GM19467 (cell line): ENCODE measurements at regions not wholly inside any gene's neighbourhood (a gene's known extent, or its start where the extent isn't known, plus 50 kb on each side); places are given as distances from the start of the nearest gene placed in this dataset.
"Not testable (repeated sequence)": the region's sequence is repeated elsewhere in the genome, so short reads cannot be mapped to it uniquely, and the experiment has no call there.

ENCODE experiments used
- ATAC-seq: cut with Tn5 transposase; IDR thresholded peaks from one replicate; pipeline ENCODE4 v1.9.1; 2021; ENCODE audit warnings: mild to moderate bottlenecking, moderate library complexity; ENCODE audit not compliant: unreplicated experiment

DNA sequence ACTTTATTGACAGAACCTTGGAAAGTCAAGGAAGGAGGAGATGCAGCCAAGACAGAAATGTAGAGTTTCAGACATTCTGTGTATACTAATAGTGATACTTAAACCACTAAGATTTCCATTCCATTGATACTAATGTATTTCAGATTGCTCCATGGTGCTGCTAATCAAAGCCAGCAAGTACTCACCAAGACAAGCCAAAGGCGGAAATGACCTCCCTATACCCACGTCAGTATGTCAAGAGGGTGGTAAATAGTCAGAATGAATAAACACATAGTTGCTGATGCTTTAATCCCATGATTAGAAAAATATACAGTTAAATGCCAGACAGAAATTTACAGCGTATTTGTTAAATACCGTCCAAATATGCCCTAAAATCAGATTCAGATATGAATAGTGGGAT is 417.8 kb upstream of the INTU start:
- no peak for ATAC-seq

DNA sequence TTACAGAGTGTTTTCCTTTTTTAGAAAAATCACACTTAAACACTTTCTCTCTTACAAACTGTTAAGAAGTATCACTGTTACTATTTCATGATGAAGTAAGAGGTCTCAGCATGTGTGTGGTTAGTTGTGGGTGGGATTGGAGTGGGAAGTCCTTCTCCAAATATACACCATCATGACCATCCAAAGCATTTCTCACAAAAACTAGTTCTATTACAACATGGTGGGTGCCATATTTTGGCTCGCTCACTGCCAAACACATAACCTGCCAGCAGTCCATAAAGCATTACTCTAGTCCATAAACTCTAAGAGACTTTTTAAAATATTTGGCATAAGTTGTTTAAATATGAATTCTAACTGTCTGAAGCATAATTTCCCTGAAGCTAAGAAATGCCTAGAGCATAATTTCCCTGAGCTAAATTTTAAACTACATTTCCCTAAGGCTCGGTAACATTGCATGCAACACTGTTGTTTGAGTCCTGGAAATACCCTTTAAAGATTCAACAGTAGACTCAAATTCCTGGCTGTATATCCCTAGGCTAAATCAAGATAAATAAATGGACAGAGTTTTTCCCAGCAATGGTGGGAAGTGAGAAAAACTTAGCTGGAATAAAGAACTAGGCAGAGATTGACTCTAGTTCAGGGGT is 415.0 kb upstream of the INTU start:
- ATAC-seq = no peak

DNA sequence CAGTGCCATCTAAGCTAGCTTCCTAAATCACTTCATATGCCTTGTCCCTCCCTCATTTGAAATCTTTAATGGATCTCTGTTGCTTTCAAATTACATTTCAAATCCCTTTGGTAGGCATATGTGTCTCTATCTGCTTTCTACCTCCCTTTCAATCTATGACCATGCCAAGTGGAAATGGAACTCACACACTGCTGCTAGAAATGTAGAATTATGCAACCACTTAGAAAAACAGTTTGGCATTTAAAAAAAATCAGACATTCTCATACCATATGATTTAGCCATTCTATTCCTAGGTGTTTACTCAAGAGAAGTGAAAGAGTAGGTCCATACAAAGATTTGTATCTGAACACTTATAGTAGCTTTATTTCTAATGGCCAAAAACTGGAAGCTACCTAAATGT is 413.5 kb upstream of the INTU start:
- no peak for ATAC-seq

DNA sequence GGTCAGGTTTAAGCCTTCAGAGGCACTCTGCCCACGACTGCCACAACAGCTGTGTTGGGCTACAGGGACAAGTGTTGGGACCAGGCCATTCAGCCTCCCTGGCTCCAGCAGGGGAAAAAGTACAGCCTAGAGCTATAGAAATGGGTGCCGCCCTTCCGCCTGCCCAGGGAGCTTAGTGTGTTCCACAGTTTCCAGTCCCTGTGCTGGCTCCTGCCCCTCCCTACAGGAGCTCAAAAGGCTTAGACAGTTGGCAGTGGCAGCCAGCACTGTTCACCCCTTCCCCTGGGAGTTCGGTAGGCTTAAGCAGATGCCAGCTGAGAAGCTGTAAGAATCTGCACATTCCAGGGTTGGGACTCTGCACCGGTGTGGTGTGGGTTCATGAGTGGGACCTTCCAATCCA is 408.2 kb upstream of the INTU start:
- no peak for ATAC-seq

DNA sequence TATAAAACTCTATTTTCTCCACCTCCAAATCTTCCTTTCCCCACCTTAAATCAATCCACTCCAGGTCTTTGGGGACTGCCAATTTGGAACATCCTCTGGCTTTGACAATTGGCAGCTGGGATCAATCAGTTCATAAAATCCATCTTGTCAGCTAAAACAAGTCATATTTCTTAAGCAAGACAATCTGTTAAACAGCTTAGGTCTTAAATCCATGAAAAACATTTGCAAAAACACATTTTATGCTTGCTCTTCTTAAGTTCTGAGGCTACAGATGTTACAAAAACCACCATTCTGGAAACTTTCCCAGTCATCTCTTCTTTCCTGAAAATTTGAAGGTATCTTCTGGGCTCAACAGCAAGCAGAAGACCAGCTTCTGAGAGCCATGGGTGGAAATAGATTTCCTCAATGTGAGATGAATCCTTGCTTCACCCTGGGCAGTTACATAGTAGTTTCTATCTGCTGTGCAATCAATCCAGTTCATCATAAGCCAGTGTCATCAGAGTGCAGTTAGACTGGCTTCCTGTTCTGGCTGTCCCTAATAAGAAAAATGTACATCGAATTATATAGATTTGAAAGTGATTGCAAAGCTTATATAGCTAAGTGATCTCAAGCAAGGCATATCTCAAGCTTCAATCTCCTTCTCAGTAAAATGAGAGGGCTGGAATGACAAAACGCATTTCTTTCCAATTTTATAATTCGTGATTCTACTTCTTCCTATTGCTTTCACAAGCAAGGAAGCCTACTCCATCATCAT is 402.7 kb upstream of the INTU start:
- ATAC-seq = no peak

DNA sequence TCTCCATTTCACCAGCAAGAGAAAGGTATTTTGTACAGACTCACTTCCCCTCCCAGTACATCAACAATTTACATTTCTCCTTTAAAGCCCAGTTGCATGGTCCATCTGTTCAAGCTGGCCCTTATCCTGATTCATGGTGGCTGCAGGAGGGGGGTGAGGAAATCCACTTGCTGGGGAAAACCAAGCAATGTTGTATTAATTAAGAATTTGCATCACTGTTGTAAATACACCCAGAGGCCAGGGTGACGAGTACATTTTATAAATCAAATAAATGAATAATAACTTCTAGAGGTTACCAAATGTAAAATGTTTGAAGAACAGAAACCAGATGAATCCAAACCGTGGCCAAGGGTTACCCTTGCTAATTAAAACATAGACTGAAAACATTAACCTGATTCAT is 395.9 kb upstream of the INTU start:
- ATAC-seq = no peak

DNA sequence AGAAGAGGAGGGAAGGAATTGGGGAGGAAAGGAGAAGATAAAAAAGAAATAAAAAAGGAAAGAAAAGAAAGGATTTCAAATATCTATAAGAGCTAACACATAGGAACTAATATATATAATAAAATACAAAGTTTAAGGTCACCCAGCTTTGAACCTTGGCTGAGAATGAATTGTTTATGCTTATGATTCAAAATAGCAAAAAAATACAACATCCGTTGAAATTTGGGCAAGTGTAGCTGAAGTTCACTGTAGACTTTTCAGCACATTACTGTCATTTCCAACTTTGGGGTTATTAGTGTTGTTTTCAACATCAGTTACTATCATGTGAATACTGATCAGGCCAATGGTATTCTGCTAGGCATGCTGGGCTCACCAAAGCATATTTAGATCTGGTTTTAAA is 395.2 kb upstream of the INTU start:
- no peak for ATAC-seq

DNA sequence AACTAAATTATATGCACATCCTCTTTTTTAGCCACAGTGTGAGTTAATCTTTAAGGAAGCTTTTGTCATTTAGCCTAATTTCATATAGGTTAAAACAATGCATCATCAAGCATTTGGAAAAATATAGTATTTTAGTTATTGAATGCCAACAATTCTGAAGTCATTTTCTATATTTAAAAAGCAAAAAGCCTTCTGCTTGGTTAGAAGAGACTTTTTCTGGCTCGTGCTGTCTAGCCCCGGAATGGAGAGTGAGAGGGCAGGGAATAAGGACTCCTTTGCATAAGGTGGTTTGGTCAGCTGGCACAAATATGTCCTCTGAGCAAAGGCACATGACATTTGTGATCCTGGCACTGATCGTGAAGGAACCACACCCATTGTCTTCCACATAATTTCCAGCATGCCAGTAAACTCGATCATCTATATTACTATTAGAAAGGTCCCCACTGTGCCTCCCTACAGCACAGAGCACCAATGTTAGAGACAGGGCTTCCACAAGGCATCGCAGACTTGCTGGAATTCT is 393.7 kb upstream of the INTU start:
- ATAC-seq = no peak

DNA sequence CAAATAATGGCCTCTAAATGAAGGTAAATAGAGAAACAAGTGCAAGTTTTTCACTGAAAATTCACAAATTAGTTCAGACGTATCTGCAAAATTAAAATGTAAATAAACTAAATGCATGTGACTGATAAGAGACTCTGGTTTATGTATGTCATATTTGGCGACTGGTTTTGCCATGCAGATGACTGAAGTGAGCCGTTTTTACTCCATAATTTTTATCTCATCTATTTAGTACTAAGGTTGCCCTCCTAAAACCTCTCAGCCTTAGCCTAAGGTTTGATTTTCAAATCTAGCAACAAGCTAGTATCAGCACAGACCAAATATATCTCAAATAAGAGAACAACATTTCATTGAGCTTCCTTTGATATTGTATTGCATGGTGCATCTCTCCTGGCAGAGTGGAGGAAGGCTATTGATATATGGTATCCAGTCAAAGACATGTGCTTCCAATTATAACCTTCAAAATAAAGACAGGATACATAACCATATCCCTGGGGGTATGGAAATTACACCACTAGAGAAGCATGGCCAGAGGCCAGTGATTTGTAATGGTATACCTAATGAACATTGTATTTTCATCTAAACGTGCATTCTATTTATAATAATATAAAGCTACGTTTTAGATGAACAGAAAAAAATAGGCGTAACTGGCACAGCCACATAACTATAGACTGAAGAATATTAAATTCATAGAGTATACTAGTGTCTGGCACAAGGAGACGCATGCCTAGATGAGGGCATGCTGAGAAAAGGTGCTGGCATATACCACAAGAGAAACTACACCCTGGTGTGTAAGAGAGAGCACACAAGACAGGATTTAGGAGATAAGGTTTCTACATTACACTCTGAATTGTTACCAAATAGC is 392.6 kb upstream of the INTU start:
- no peak for ATAC-seq

DNA sequence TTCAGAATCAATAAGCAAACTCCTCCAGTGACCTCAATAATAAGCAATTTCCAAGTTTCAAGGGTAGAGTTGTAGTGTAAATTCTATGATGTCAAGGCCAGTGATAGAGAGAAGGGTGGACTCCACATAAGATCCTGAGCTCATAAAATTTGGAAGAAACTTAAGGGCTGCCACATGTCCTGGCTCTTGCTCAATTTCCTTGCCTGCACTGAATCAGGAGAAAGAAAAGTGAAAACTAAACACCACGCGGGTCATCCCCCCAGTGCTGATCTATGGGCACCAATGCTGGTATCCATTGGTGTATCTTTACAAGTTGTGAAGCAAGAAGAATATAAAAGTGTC is 392.0 kb upstream of the INTU start:
- ATAC-seq = no peak

DNA sequence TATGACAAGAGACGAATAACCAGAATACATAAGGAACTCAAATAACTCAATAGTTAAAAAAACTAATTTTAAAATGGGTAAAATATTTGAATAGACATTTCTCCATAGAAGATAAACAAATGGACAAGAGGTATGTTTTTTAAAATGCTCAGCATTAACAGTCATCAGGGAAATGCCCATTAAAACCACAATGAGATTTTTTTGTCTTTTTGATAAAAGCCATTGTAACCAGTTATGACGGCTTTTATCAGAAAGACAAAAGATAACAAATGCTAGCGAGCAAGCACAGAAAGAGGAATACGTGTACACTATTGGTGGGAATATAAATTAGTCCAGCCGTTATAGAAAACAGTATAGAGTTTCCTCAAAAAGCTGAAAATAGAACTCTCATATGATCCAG is 388.2 kb upstream of the INTU start:
- ATAC-seq = no peak

DNA sequence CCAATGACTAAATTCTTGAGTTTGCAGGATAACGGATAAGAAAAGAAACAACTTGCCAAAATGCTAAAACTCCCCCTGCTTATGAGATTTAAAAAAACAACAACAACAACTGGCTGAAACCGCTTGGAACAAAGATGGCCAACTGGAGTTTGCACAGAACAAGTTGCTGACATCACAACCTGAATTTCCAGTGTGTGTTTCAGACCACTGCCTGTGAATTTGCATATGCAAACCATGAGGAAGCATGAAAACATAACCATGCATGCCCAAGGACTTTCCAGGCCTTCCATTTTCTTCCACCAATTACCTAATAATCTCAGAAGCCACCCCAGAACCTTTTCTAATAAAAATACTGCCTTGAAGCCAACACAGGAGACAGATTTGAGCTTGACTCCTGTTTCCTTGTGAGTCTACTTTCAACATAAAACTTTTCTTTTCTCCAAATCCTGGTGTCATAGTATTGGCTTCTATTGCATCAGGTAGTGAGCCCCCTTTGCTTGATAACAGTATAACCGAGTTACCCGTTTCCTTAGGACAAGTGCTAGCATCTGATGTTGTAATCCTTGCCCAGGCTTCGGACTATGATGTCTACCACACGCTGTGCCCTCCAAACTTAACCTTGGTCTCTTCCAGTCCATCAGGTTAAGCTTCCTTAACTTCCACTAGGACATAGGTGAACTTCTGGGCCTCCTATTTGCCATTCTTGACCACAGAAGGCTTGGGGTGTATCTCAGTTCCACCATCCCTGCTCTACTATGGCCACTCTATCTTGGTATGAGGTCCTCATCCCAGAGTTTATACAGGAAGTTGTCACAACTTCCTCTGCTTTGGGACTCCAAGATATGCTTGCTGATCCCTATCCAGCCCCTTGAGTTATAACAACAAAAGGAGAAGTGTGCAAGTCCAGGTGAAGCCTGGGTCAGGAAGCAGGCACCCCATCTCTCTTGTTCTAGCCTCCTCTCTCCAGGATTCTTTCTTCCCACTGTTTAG is 385.5 kb upstream of the INTU start:
- no peak for ATAC-seq

DNA sequence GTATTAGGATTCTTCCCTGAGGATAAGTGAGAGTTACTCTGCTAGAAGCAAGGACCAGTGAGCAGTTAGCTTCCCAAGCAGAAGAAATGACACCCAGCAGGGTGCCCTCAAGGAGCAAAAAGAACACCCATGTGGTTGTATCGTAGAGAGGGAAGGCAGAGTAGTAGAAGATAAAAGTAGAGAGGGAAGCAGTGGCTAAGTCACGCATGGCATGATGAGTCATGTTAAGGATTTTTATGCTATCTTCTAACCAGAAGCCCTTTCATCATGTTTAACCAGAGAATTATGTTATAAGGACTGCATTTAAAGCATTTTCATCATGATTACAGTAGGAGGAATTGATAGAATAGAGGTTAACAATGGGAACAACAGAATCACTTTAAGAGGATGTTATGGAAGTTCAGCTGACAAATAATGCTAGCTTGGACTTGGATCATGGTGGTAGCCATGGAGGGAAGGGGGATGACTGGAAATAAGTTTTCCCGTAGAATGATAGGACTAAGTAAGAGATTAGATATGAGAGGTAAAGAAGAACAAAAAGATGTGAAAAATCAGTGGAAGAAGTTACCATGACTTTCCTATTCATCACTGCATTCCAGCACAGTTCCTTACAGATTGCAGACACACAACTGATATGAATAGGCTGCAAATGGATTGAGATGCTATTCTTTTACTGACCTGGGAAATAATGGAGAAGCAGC is 383.5 kb upstream of the INTU start:
- no peak for ATAC-seq

DNA sequence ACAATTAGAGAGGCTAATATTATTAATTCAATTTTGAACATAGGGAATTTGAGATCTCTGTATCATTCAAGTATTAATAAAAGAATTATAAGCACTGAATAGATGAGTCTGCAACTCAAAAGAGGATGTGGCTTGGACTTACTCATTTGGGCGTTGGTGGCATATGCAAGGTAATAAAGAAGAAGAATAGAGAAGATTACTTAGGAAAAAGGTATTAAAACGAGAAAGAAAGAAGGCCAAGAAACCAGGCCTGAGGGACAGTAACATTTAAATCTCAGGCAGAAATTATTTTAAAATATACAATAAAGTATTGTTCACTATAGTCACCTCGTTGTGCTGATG is 383.0 kb upstream of the INTU start:
- no peak for ATAC-seq

DNA sequence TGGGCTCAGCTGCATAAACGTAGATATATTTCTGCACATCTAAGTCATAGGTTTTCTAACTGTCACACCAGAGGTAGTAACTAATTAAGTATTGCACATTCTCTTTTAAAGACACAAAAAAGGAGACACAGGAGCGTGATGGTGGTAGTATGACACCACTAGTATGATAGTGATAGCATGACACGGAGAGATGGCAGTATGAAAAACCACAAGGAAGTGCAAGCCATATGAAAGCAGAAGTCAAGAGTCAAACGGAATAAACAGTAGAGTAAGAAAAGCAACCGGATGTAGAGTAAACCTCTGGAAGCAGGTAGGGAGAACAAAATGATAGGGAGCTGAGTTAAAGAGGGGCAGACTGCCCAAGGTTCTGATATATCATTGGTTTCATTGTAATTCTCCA is 382.2 kb upstream of the INTU start:
- peak; percentile 68 for ATAC-seq

DNA sequence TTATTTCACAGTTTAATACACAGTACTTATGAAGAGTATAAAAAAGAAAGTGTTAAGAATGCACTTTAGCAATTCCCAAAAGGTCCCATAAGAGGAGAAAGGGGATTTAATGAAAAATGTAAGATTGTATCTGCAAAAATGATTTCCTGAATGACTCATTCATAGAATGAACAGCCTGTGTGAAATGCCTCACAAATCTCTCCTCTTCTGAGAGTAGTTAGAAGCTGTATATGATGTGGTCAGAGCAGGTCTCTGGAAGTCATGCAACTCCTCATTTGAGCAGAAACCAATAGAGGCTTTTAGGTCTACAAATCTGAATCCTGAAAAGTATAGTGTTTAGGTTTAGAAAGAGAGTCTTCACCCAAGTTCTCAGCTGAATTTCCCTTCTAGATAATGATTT is 381.3 kb upstream of the INTU start:
- ATAC-seq = peak; percentile 74

DNA sequence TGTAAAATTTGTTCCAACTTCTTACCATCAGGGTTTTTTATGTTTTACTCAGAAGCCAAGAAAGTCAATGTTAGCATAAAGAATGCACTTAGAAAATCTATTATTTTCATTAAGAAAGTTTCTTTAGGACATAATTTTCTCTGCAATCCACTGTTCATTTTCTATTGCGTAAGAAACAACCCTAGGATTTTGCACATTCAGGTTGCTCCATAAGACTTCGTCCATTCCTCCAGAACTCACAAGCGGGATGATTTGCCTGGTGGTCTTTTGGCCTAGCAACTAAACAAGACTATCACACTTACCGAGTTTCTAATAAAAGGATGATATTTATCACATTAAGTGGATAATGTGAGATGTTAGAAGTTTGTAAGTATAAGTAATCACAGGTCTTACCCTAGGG is 376.3 kb upstream of the INTU start:
- ATAC-seq = no peak

DNA sequence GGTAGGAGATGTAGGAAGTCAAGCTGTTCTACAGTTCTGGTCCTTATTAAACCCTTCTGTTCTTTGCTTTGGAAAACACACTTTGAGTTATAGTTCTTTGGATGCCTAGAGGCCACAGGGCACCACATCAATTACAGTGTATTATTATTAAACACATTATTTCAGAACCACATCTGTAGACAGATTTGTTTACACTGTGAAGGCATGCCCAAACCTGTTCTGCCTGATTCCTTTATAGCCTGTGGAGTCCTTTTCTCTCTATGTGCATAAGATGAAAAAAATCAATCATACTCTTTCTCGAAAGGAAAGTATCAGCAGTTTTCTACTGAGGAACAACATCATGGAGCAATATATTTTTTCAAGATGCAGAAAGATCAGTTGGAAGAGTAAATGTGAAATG is 371.3 kb upstream of the INTU start:
- no peak for ATAC-seq

DNA sequence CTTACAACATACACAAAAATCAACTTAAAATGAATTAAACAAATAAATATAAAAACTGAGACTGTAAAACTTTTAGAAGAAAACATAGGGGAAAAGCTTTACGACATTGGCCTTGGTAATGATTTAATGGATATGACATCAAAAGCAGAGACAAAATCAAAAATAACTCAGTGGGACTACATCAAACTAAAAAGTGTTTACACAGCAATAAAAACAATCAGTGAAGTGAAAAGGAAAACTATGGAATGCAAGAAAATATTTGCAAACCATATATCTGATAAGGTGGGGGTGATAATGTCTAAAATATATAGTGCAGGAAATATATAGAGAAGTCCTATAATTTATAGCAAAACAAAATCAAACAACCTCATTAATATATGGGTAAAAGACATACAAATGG is 364.4 kb upstream of the INTU start:
- ATAC-seq = no peak

DNA sequence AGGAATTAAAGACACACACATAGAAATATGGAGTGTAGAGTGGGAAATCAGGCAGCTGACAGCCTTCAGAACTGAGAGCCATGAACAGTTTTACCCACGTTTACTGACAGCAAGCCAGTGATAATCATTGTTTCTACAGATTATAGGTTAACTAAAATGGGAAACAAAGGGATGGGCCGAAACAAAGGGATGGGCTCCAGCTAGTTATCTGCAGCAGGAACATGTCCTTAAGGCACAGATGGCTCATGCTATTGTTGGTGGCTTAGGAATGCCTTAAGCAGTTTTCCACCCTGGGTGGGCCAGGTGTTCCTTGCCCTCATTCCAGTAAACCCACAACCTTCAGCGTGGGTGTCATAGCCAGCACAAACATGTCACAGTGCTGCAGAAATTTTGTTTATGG is 355.7 kb upstream of the INTU start:
- not testable (repeated sequence) for ATAC-seq
